Progenitor cell of endocrine pancreas (in vitro differentiated cells): ENCODE measurements at regions not wholly inside any gene's neighbourhood (a gene's known extent, or its start where the extent isn't known, plus 50 kb on each side); places are given as distances from the start of the nearest gene placed in this dataset.

ENCODE experiments used
- DNase-seq: peaks from one replicate; pipeline ENCODE4 v3.0.0; 2021; ENCODE audit warnings: low spot score; ENCODE audit not compliant: unreplicated experiment
- H3K27ac Mint-ChIP-seq: 2 replicates; pipeline ENCODE4 v1.8.0; 2021; ENCODE audit warnings: mild to moderate bottlenecking, moderate library complexity, mixed read lengths
- H3K27me3 Mint-ChIP-seq: 2 replicates; pipeline ENCODE4 v1.8.0; 2021; ENCODE audit warnings: mixed read lengths
- H3K36me3 Mint-ChIP-seq: 2 replicates; pipeline ENCODE4 v1.8.0; 2022; ENCODE audit warnings: mixed read lengths; ENCODE audit not compliant: insufficient read depth
- H3K4me1 Mint-ChIP-seq: 2 replicates; pipeline ENCODE4 v1.8.0; 2021; ENCODE audit warnings: low read depth, mixed read lengths
- H3K4me3 Mint-ChIP-seq: 2 replicates; pipeline ENCODE4 v1.8.0; 2021; ENCODE audit warnings: low read depth, mild to moderate bottlenecking, moderate library complexity, mixed read lengths
- H3K9me3 Mint-ChIP-seq: 2 replicates; pipeline ENCODE4 v1.8.0; 2021; ENCODE audit warnings: low read depth, mixed read lengths
- CTCF ChIP-seq: fragments of 200-600 bp; sonication (generic); IDR thresholded peaks from one replicate; pipeline ENCODE4 v1.5.0; 2021; ENCODE audit warnings: antibody characterized with exemption, mild to moderate bottlenecking; ENCODE audit not compliant: unreplicated experiment

GRCh38 chr2:236977063-236977851 lies 108.4 kb upstream of the COPS8 start:
- no peak for DNase-seq
- peaks cover 48% of the 10 kb centered on the region for H3K27me3 Mint-ChIP-seq
- peaks cover 2% of the 10 kb centered on the region for H3K36me3 Mint-ChIP-seq
- H3K27ac Mint-ChIP-seq: no peak overlapping the region
- TF ChIP-seq CTCF: no peak
- no peaks in the 10 kb centered on the region for H3K9me3 Mint-ChIP-seq
- peaks cover 14% of the 10 kb centered on the region for H3K4me1 Mint-ChIP-seq
- H3K4me3 Mint-ChIP-seq: no peak overlapping the region

GRCh38 chr2:236977852-236978398 lies 107.8 kb upstream of the COPS8 start:
- Mint-ChIP-seq H3K4me3 (no peak overlapping the region), H3K27me3 (peaks cover 45% of the 10 kb centered on the region), H3K4me1 (peaks cover 8% of the 10 kb centered on the region), H3K27ac (no peak overlapping the region), H3K36me3 (peaks cover 2% of the 10 kb centered on the region), H3K9me3 (no peaks in the 10 kb centered on the region)
- TF ChIP-seq CTCF: no peak
- no peak for DNase-seq

- no peak for DNase-seq
- Mint-ChIP-seq H3K36me3 (peaks cover 2% of the 10 kb centered on the region), H3K27ac (no peak overlapping the region), H3K4me1 (peaks cover 5% of the 10 kb centered on the region), H3K4me3 (no peak overlapping the region), H3K9me3 (peaks cover 3% of the 10 kb centered on the region), H3K27me3 (peaks cover 45% of the 10 kb centered on the region)
- TF ChIP-seq CTCF: no peak
Observed at GRCh38 chr2:236979664-236980063, 106.0 kb upstream of the COPS8 start.

GRCh38 chr2:236980961-236981360 lies 104.7 kb upstream of the COPS8 start:
- no peak for TF ChIP-seq CTCF
- peaks cover 3% of the 10 kb centered on the region for H3K9me3 Mint-ChIP-seq
- peaks cover 38% of the 10 kb centered on the region for H3K27me3 Mint-ChIP-seq
- H3K27ac Mint-ChIP-seq: no peak overlapping the region
- H3K4me3 Mint-ChIP-seq: no peak overlapping the region
- peaks cover 2% of the 10 kb centered on the region for H3K36me3 Mint-ChIP-seq
- DNase-seq: no peak
- peaks cover 11% of the 10 kb centered on the region for H3K4me1 Mint-ChIP-seq

GRCh38 chr2:236981701-236982485 lies 103.8 kb upstream of the COPS8 start:
- peaks cover 2% of the 10 kb centered on the region for H3K36me3 Mint-ChIP-seq
- no peak overlapping the region for H3K4me3 Mint-ChIP-seq
- no peak for DNase-seq
- peaks cover 30% of the 10 kb centered on the region for H3K27me3 Mint-ChIP-seq
- no peak for TF ChIP-seq CTCF
- peaks cover 3% of the 10 kb centered on the region for H3K9me3 Mint-ChIP-seq
- H3K4me1 Mint-ChIP-seq: peaks cover 12% of the 10 kb centered on the region
- no peak overlapping the region for H3K27ac Mint-ChIP-seq
